GM23248 (cell line): ENCODE measurements at regions not wholly inside any gene's neighbourhood (a gene's known extent, or its start where the extent isn't known, plus 50 kb on each side); places are given as distances from the start of the nearest gene placed in this dataset.
A peak's percentile ranks its signal among the peaks of the same experiment; 100 is the strongest.

Experiments
- DNase-seq: peaks from one replicate; pipeline ENCODE4 v3.0.0-alpha.2; 2015
- H2AFZ ChIP-seq: fragments of 200-600 bp; sonication (generic); 2 replicates; pipeline ENCODE4 v1.6.1; 2016; ENCODE audit warnings: antibody characterized with exemption
- H3F3A ChIP-seq: fragments of 200-600 bp; sonication (generic); 2 replicates; pipeline ENCODE4 v1.6.1; 2016; ENCODE audit warnings: mild to moderate bottlenecking, antibody characterized with exemption, mixed run types; ENCODE audit not compliant: insufficient read depth
- H3K27ac ChIP-seq: fragments of 200-600 bp; sonication (generic); 2 replicates; pipeline ENCODE4 v1.5.1; 2016; ENCODE audit warnings: mild to moderate bottlenecking
- H3K27me3 ChIP-seq: fragments of 200-600 bp; sonication (generic); replicated peaks from 2 replicates; pipeline ENCODE4 v1.6.1; 2016; ENCODE audit warnings: mild to moderate bottlenecking; ENCODE audit not compliant: insufficient read depth
- H3K36me3 ChIP-seq: fragments of 200-600 bp; sonication (generic); 2 replicates; pipeline ENCODE4 v1.6.1; 2016; ENCODE audit warnings: low read depth, mild to moderate bottlenecking
- H3K4me1 ChIP-seq: fragments of 200-600 bp; sonication (generic); 2 replicates; pipeline ENCODE4 v1.6.1; 2016; ENCODE audit warnings: mild to moderate bottlenecking; ENCODE audit not compliant: insufficient read depth
- H3K4me2 ChIP-seq: fragments of 200-600 bp; sonication (generic); one replicate; pipeline ENCODE4 v1.6.1; 2016; ENCODE audit warnings: mild to moderate bottlenecking; ENCODE audit not compliant: unreplicated experiment
- H3K4me3 ChIP-seq: fragments of 200-600 bp; sonication (generic); 2 replicates; pipeline ENCODE4 v1.5.1; 2016; ENCODE audit warnings: mild to moderate bottlenecking
- H3K79me2 ChIP-seq: fragments of 200-600 bp; sonication (generic); 2 replicates; pipeline ENCODE4 v1.6.1; 2016; ENCODE audit warnings: mild to moderate bottlenecking; ENCODE audit not compliant: insufficient read depth
- H3K9ac ChIP-seq: fragments of 200-600 bp; sonication (generic); 2 replicates; pipeline ENCODE4 v1.6.1; 2016; ENCODE audit warnings: mild to moderate bottlenecking
- H3K9me2 ChIP-seq: fragments of 200-600 bp; sonication (generic); 2 replicates; pipeline ENCODE4 v1.6.1; 2016; ENCODE audit warnings: mixed run types, mild to moderate bottlenecking, moderate library complexity; ENCODE audit not compliant: insufficient read depth
- H3K9me3 ChIP-seq: fragments of 200-600 bp; sonication (generic); one replicate; pipeline ENCODE4 v1.6.1; 2017; ENCODE audit warnings: low read depth
- H4K20me1 ChIP-seq: fragments of 200-600 bp; sonication (generic); 2 replicates; pipeline ENCODE4 v1.6.0; 2016; ENCODE audit not compliant: insufficient read depth
- EZH2 ChIP-seq: fragments of 200-600 bp; sonication (generic); IDR thresholded peaks from 2 replicates; pipeline ENCODE4 v1.6.1; 2018; ENCODE audit warnings: antibody characterized with exemption, mild to moderate bottlenecking; ENCODE audit not compliant: insufficient read depth, poor library complexity, severe bottlenecking
- EZH2phosphoT487 ChIP-seq: fragments of 200-600 bp; sonication (generic); IDR thresholded peaks from 2 replicates; pipeline ENCODE4 v1.6.1; 2018; ENCODE audit warnings: antibody characterized with exemption, moderate library complexity, mild to moderate bottlenecking, low read depth; ENCODE audit not compliant: insufficient read depth
- WGBS, 2 experiments: methylation state at CpG; one replicate each; pipeline ENCODE4 v1.1.6; 2015 to 2017; ENCODE audit warnings: low lambda C conversion rate in 2 of 2, low coverage in 1 of 2; ENCODE audit errors: missing lambda C conversion rate in 2 of 2; 5-methylcytosine and 5-hydroxymethylcytosine counted together
- in situ Hi-C: fragments of 300-500 bp; cut with MboI; formaldehyde crosslinking; loops from 2 replicates; pipeline ENCODE4 v1.15.0; 2020

DNA sequence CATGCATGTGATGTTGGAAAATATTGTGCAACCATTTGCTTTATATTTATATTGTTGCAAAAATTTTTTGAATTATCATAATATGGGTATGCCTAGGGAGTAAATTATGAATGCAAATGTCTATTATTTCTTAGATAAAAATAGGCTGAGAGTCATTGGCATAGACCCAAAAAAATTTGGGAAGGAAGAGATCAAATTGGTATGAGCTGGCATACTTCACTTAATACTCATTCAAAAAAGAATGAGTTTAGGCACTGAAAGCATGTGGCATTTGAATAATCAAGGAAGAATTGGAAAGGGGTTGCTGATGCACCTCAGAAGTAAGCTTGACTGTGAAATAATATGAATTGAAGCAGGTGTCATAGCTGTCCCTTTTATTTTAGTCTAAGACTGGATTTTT, 764.0 kb upstream of the DPPA4 start:
- no peaks in the 10 kb centered on the region for H3K79me2 ChIP-seq
- H3K4me1 ChIP-seq: peaks cover 8% of the 10 kb centered on the region
- no peaks in the 10 kb centered on the region for H3F3A ChIP-seq
- H3K27ac ChIP-seq: no peak overlapping the region
- TF ChIP-seq EZH2 (no peak), EZH2phosphoT487 (no peak)
- no peak overlapping the region for H3K4me2 ChIP-seq
- no peak overlapping the region for H2AFZ ChIP-seq
- H3K9ac ChIP-seq: no peak overlapping the region
- no peaks in the 10 kb centered on the region for H3K27me3 ChIP-seq
- in situ Hi-C loops: no loop called here
- H3K36me3 ChIP-seq: no peaks in the 10 kb centered on the region
- no peaks in the 10 kb centered on the region for H3K9me3 ChIP-seq
- peaks cover 3% of the 10 kb centered on the region; the same call in 1 of the 2 replicates for H3K9me2 ChIP-seq
- no peaks in the 10 kb centered on the region for H4K20me1 ChIP-seq
- H3K4me3 ChIP-seq: no peak overlapping the region
- peak; percentile 50 for DNase-seq

DNA sequence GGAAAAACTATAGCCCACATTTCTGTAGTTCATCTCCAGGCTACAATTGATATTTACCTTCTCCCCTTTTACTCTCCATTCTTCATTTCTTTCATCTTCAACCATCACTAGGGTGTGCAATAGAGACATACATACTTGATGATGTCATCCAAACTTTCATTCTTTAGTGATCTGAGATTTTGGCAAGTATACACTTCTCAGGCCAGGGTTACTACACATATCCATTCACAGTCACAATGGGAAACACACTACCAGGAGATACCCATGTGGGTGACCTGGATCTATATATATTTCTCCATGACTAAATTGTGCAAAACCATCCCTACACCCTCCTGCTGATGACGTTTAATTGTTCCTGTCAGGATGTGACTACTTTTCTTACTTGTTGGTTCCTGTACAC, 769.5 kb upstream of the DPPA4 start:
- no peaks in the 10 kb centered on the region for H3K9me3 ChIP-seq
- DNase-seq: peak; percentile 43
- no peak for TF ChIP-seq EZH2
- no peak for TF ChIP-seq EZH2phosphoT487
- no peaks in the 10 kb centered on the region for H3K79me2 ChIP-seq
- H3K27me3 ChIP-seq: no peaks in the 10 kb centered on the region
- no peak overlapping the region for H2AFZ ChIP-seq
- H3K4me2 ChIP-seq: no peak overlapping the region
- H3K36me3 ChIP-seq: no peaks in the 10 kb centered on the region
- H3K4me1 ChIP-seq: no peaks in the 10 kb centered on the region
- H3K9me2 ChIP-seq: peaks cover 3% of the 10 kb centered on the region; the same call in 1 of the 2 replicates
- H3K4me3 ChIP-seq: no peak overlapping the region
- H3K9ac ChIP-seq: no peak overlapping the region
- H3F3A ChIP-seq: no peaks in the 10 kb centered on the region
- H3K27ac ChIP-seq: no peak overlapping the region
- in situ Hi-C loops: no loop called here
- H4K20me1 ChIP-seq: no peaks in the 10 kb centered on the region
- 33 to 43% methylated on average over 1 of the region's 1 CpG for WGBS, 2 experiments

DNA sequence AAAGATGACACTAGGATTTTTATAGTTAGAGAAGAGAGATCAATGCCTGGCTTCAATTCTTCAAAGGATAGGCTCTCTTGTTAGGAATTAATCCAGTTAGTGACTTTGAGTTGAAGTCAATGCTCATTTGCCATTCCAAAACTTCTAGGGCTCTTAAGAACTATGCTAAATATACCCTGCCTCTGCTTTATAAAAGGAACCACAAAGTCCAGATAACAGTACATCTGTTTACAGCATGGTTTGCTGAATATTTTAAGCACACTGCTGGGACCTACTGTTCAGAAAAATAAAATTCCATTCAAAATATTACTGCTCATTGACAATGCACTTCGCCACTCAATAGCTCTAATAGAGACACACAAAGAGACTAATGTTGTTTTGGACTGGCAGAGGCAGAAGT, 786.6 kb upstream of the DPPA4 start:
- H4K20me1 ChIP-seq: no peaks in the 10 kb centered on the region
- H3F3A ChIP-seq: no peaks in the 10 kb centered on the region
- no peaks in the 10 kb centered on the region for H3K36me3 ChIP-seq
- 48 to 52% methylated on average over 1 of the region's 1 CpG for WGBS, 2 experiments
- H3K9me3 ChIP-seq: no peaks in the 10 kb centered on the region
- no peak for TF ChIP-seq EZH2
- no peak for TF ChIP-seq EZH2phosphoT487
- no peak overlapping the region for H3K27ac ChIP-seq
- no peak overlapping the region for H3K9ac ChIP-seq
- no peak overlapping the region for H2AFZ ChIP-seq
- H3K79me2 ChIP-seq: no peaks in the 10 kb centered on the region
- H3K4me3 ChIP-seq: no peak overlapping the region
- H3K4me2 ChIP-seq: no peak overlapping the region
- no peaks in the 10 kb centered on the region; the same call in 1 of the 2 replicates for H3K9me2 ChIP-seq
- no peaks in the 10 kb centered on the region for H3K4me1 ChIP-seq
- no peaks in the 10 kb centered on the region for H3K27me3 ChIP-seq
- DNase-seq: no peak
- in situ Hi-C loops: no loop called here

DNA sequence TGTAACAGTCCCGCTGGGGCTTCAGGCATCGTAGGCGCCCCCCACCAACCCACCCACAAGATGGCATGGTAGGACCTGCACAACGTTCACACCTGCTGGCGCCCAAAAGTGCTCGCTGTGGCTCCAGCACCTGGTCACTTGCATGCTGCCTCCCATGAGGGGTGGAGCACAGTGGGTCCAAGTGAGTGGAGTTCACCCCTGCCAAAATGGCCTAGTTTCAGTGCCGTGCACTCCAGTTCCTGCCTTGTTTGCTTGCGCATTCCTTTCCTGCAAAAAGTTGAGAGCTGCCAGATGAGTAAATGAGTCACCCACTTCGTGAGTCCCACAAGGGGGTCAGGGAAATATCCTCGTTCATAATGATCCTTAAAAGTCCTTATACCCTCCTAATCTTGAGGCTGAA, 788.7 kb upstream of the DPPA4 start:
- H3K9ac ChIP-seq: no peak overlapping the region
- H3K4me2 ChIP-seq: no peak overlapping the region
- no peaks in the 10 kb centered on the region for H3K9me3 ChIP-seq
- H3K4me3 ChIP-seq: no peak overlapping the region
- 69 to 81% methylated on average over 4 to 10 of the region's 10 CpGs for WGBS, 2 experiments
- H3F3A ChIP-seq: no peaks in the 10 kb centered on the region
- no peaks in the 10 kb centered on the region for H3K27me3 ChIP-seq
- TF ChIP-seq EZH2 (no peak), EZH2phosphoT487 (no peak)
- H3K79me2 ChIP-seq: no peaks in the 10 kb centered on the region
- no peaks in the 10 kb centered on the region for H3K36me3 ChIP-seq
- no peak overlapping the region for H2AFZ ChIP-seq
- H4K20me1 ChIP-seq: no peaks in the 10 kb centered on the region
- DNase-seq: peak; percentile 13
- no peak overlapping the region for H3K27ac ChIP-seq
- no peaks in the 10 kb centered on the region; the same call in 1 of the 2 replicates for H3K9me2 ChIP-seq
- no peaks in the 10 kb centered on the region for H3K4me1 ChIP-seq
- in situ Hi-C loops: no loop called here

DNA sequence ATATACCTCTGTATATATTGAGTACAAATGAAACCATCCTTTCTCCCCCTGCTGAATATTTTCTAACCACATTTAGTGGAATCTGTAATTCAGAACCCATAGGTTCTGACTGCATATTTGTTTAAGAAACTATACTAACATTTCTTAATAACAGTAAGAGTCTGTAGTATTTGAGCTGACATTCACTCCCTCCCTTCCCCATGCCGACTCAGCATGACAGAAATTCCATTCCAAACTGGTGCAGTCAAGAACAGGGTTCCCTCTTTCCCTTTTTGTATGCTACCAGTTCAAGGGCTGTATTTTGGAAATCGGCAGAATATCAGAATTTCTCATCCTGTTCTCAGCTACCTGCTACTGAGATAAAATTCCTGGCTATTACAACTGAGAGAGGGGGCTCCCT, 796.6 kb upstream of the DPPA4 start:
- Histone ChIP-seq H3K9me3 (no peaks in the 10 kb centered on the region), H3K4me2 (no peak overlapping the region), H3K4me1 (no peaks in the 10 kb centered on the region), H3K27me3 (no peaks in the 10 kb centered on the region), H3F3A (no peaks in the 10 kb centered on the region), H3K9me2 (no peaks in the 10 kb centered on the region), H3K9ac (no peak overlapping the region), H3K4me3 (no peak overlapping the region), H3K36me3 (no peaks in the 10 kb centered on the region), H3K79me2 (no peaks in the 10 kb centered on the region), H4K20me1 (no peaks in the 10 kb centered on the region), H2AFZ (no peak overlapping the region), H3K27ac (no peak overlapping the region)
- TF ChIP-seq EZH2 (no peak), EZH2phosphoT487 (no peak)
- 35 to 44% methylated on average over 2 of the region's 2 CpGs for WGBS, 2 experiments
- no peak for DNase-seq
- in situ Hi-C loops: no loop called here
